ENCODE measurements at regions not wholly inside any gene's neighbourhood (a gene's known extent, or its start where the extent isn't known, plus 50 kb on each side); places are given as distances from the start of the nearest gene placed in this dataset.
A peak's percentile ranks its signal among the peaks of the same experiment; 100 is the strongest.

DNA sequence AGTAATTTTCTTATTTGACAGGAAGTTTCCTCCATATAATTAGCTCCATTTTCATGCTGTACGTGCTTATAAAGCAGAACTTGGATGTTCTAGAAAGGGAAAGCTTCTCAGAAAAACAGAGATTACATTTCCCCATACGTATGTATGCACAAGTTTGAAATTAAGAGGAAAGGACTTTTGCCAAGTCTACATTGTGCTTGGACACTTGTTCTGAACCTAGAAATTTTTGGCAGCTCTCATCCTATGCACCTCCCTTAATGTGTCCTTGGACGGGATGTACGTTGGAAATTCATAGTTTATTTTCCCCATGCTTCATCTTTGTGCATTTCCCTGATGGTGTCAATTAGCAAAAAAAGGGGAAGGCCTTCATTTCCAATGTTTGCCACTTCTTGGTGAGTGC, 322.7 kb downstream of the BLID start:
- DNase-seq (ENCODE audit: low read depth): no peak

GRCh38 chr11:121792185-121792584, 323.8 kb downstream of the BLID start:
- no peak for DNase-seq (ENCODE audit: low read depth)

DNA sequence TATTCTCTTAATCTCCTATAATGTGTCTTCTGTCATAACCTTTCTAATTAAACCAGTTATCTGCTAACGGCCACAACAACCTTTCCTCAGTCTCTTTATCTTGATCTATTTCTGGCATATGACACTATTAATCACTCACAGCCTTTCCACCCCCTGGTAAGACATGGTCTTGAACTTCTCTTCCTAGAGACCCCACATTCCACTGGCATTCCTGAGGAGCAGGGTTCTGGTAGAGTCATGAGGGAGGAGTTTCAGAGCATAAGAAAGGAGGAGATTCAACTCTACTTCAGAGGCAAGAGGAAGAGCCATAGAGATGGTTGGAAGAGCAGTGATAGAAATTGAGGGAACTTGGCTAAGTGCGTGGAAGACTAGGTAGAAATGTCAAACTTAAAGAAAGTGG, 325.6 kb downstream of the BLID start:
- no peak for DNase-seq (ENCODE audit: low read depth)

DNA sequence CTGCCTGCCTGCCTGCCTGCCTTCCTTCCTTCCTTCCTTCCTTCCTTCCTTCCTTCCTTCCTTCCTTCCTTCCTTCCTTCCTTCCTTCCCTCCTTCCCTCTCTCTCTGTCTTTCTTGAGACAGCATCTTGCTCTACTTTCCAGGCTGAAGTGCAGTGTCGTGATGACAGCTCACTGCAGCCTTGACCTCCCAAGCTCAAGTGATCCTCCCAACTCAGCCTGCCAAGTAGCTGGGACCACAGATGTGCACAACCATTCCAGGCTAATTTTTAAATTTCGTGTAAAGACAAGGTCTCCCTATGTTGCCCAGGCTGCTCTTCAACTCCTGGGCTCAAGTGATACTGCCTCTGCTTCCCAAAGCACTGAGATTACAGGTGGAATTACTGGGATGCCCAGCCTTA, 328.2 kb upstream of the SORL1-AS1 start:
- DNase-seq (ENCODE audit: low read depth): no peak

- no peak for DNase-seq (ENCODE audit: low read depth)
These were observed 324.3 kb upstream of the SORL1-AS1 start for GRCh38 chr11:121777056-121777455.

- no peak for DNase-seq (ENCODE audit: low read depth)
These were observed 322.5 kb upstream of the SORL1-AS1 start for GRCh38 chr11:121775276-121775675.

DNA sequence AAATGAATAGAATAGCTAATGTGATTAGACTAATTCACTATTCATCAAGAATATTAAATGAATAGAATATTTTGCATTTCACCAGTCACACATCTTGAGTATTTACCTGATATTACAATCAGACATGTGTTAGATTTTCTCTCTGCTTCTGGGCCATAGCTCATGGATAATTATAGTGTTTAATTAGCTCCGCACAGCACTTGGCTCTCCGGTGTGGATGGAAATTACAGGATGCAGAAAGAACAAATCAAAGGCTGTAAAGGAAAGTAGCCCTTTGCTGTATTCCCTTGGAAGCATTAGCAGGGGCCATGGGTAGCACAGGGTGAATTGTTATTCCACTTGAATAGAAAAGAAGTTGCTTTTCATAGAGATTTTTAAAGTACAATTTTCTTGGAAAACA, 320.3 kb upstream of the SORL1-AS1 start:
- no peak for DNase-seq (ENCODE audit: low read depth)

DNA sequence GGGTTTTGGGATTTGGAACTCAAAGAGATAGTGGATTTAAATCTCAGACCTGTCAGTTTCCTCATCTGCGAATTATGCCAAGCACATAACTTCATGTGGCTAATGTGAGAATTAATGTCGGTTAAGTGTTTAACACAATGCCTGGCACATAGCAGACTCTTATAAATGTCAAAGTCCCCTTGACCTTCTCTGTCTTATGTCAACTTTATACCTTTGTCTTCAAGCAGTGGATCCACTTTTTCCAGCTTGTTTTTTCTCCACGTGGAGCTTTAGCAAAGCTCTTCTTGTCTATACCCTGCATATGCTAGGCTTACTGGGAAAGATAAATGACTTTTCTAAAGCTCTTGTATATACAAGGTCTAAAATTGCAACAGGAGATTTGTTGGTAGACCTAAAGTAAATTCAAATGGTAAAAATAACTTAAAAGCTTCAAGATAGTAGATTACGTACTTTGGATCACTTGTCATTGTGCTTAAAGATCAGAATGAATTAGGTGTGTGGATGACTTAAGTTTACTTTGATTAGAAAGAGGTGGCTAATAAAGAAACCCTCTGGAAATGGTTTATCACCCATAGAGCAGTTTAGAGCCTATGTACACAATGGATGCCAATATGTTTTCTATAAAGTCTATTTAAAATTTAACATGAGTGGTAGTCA, 318.3 kb upstream of the SORL1-AS1 start:
- DNase-seq (ENCODE audit: low read depth): no peak

- DNase-seq (ENCODE audit: low read depth): no peak
These were observed 316.4 kb upstream of the SORL1-AS1 start for GRCh38 chr11:121769191-121769590.

DNA sequence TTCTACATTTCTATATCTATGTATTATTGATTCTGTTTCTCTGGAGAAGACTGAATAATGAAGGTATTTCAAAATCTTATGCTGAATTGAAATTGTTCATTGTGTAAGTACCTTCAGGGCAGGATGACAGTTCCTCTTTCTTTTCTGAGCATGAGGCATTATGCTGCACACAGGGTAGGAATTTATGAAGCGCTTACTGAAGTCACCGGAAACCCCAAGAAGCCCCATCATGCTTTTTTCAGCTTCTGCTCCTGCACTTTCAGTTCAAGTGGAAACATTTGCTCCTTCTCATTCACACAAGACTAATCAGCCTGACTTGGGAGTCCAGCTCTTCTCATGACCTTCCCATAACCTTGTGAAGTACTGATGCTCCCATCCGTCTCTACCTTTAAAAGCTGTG, 314.7 kb upstream of the SORL1-AS1 start:
- DNase-seq (ENCODE audit: low read depth): peak; percentile 3

GRCh38 chr11:121766991-121767390, 314.2 kb upstream of the SORL1-AS1 start:
- DNase-seq (ENCODE audit: low read depth): no peak

DNA sequence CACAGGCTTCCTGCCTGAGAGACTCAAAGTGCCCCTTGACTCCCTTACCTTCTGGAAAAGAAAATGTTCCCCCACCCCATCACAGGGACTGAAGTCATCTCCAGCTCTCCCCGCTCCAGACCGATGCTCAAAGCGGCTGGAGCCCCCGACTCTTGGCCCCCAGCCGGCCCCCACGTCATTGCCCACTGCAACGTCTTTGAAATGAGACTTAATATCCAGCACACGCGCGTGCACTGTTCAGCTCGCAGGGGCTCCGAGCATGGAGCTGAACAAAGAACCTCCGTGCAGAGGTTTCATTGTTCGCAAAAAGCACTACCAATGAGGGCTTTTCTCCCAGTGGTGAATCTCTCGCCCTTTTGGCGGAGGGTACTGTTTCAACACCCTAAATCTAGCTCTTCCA, 313.4 kb upstream of the SORL1-AS1 start:
- no peak for DNase-seq (ENCODE audit: low read depth)

DNA sequence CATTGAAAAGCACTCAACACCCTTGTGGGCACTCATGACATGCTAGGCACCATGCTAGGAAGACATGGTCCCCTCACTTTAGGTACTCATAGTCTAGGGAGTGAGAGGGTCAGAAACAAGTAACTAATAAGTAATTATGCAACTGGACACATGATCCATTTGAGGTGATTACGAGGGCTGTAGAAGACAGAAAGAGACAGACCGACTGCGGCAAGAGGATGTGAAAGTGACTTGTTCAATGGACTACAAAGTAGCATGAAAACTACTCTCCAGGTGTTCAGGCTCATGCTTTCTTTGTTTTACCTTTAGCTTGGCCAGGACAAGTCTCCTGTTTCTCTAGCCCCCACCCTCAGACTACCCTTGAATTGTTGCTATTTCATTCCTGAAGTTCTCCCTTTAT, 310.8 kb upstream of the SORL1-AS1 start:
- no peak for DNase-seq (ENCODE audit: low read depth)

GRCh38 chr11:121762820-121763219, 310.1 kb upstream of the SORL1-AS1 start:
- DNase-seq (ENCODE audit: low read depth): peak; percentile 37

- DNase-seq (ENCODE audit: low read depth): no peak
These were observed 308.4 kb upstream of the SORL1-AS1 start for GRCh38 chr11:121761186-121761585.

DNA sequence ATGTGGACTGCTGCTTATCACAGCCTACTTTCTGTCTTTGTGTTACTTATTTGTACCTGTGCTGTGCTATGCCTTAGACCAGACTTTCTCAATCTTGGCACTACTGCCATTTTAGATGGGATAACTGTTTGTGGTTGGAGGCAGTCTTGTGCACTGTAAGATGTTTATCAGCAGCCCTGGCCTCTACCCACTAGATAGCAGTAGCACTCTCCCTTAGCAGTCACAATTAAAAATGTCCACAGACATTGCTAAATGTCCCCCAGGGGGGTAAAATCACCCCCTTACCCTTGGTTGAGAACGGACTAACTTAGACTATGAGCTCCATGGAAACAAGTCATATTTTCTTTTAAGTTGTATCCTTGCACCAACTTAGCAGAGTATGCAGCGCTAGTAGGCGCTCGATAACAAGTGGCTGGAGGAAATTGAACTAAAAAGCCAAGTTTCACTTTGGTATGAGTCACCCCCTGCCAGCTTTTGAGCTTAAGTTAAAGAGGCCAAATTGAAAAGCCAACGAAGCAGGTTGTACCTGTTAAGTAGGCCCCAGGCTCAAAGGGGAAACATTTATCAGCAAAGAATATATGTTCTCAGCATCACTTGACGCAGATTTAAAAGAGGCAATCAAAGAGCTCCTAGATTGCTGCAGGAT, 304.8 kb upstream of the SORL1-AS1 start:
- peak; percentile 13 for DNase-seq (ENCODE audit: low read depth)

GRCh38 chr11:121755906-121756305, 303.1 kb upstream of the SORL1-AS1 start:
- DNase-seq (ENCODE audit: low read depth): no peak

GRCh38 chr11:121755191-121755590, 302.4 kb upstream of the SORL1-AS1 start:
- no peak for DNase-seq (ENCODE audit: low read depth)

DNA sequence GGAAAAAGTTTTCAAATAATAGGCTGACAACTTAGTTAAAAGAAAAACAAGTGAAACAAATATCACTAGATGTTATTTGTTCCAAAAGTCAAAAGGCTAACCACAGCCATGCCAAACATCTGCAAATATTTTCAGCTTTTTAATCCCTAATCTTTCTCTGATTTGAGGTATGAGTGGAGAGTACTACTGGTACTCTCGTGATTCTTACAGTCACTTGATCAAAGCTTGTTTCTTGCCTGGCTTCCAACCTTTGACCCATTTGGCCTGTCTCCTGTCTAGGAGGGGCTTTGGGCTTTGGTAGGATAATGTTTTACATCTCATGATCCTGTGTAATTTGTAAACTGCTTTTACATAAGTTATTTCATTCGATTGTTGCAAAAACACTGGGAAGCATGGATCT, 301.8 kb upstream of the SORL1-AS1 start:
- DNase-seq (ENCODE audit: low read depth): no peak

DNA sequence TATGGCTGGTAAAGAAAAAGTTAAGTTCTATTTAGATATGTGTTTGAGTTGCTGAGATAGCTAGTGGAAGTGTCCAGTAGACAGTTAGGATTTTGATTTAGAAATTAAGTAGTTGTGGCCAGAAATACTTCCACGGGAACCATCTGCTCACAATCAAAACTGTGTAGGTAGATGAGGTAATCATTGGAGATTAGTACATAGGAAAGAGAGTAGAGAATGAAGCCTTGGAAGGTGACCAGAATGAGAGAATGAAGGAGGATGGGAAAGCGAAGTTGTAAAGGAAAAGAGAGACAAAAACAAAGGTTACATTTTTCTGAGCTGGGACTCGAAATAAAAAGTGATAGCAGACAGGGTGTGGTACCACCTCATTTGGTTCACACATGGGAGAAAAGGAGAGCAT, 296.9 kb upstream of the SORL1-AS1 start:
- no peak for DNase-seq (ENCODE audit: low read depth)

- DNase-seq (ENCODE audit: low read depth): no peak
These were observed 295.3 kb upstream of the SORL1-AS1 start for GRCh38 chr11:121748068-121748467.

DNA sequence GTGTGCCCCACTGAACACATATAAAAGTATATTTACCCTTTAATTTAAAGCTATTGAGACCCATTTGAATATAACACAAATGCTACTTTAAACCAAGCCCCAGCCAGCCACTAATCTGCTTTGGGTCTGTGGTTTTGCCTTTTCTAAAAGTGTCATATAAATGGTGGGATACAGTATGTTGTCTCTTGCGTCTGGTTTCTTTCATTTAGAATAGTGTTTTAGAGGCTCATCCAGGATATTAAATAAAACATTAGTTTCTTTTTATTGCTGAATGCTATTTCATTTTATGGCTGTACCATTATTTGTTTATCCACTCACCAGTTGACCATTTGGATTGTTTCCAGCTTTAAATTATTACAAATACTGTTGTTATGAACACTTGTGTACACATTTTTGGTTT, 290.5 kb upstream of the SORL1-AS1 start:
- DNase-seq (ENCODE audit: low read depth): no peak

DNA sequence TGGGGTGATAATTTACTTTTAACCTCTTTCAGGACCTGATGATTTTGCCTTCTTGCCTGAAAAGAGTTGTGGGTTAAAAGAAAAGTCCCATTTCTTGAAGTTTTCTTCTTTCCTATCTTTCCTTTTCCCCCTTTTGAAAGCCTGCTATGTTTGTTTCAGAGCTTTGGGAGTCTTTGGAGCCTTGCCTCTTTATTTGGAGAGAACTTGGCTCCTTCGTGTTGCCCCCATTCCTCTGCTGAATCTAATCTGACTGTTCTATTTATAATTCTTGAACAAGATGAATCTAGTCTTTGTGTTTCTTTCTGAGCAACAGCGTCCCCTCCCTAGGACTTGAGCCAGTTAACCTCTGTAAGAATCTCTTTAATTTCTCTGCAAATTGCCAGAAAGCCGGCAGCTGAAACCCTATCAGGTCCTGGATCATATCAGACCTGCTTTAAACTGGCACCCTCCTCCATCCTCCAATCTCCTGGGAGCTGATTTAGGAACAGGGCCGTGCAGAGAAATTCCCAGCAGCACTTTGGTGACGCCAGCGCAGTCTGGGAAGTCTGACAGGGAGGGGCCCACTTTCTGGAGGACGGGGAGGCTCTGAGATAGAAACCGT, 289.1 kb upstream of the SORL1-AS1 start:
- no peak for DNase-seq (ENCODE audit: low read depth)

GRCh38 chr11:121741351-121741760, 288.6 kb upstream of the SORL1-AS1 start:
- no peak for DNase-seq (ENCODE audit: low read depth)

Measured in ELR (cell line).